HG02981 (cell line): ENCODE measurements at regions not wholly inside any gene's neighbourhood (a gene's known extent, or its start where the extent isn't known, plus 50 kb on each side); places are given as distances from the start of the nearest gene placed in this dataset.
"Not testable (repeated sequence)": the region's sequence is repeated elsewhere in the genome, so short reads cannot be mapped to it uniquely, and the experiment has no call there.

ENCODE experiments used
- ATAC-seq: cut with Tn5 transposase; IDR thresholded peaks from one replicate; pipeline ENCODE4 v1.9.1; 2021; ENCODE audit warnings: mild to moderate bottlenecking, moderate library complexity; ENCODE audit not compliant: unreplicated experiment

DNA sequence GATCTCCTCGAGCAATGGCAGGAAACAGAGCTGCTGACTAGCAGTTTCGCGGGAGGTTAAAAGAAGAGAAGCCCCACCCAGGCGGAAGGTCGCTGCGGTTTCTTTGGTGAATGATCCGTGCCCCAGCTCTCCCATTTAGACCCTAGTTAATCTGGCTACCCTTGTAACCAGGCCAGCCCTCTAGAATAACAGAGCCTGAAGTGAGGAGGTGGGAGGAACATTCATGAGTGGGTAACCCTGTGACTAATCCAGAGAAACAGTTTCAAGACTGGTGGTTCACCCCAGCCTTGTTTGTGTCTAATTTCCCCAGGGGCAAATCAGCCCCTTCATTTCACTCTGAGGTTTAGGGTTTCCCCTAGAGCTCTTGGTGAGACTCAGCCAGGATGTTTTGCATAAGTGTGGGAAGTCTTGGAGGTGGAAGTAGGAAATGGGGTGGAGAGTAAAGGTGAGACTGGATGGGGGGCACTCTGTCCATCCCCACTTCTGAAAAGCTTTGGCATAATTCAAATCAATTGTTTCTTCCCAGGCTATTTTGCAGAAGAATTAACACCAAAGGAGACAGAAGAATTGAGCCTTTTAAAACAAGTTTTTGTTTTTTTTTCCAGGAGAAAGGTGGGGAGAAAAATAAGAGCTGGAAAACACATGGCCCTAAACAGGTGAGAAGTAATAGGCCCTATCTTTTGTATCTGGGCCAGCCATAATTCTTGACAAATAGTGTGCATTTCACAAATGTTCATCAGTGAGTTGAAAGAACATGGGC lies 303.1 kb downstream of the RPLP1 start:
- peak; percentile 86 for ATAC-seq

DNA sequence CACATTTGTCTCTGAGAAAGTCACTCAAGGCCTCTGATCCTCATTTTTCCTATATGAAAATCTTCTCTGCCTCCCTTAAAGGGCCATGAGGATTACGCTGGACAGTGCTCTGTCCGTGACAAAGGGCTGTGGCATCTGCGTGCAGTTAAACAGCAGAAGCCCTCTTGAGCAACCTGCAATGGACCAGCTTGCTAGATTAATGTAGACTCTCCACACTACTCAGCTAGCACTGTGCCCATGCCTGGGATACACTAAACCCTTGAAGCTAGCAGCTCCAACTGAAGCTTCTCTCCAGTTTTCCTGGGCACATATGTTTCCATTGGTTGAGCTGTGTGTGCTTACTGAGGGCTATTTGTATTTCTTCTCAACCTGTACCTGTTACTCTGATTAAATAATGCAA lies 303.8 kb downstream of the RPLP1 start:
- no peak for ATAC-seq

DNA sequence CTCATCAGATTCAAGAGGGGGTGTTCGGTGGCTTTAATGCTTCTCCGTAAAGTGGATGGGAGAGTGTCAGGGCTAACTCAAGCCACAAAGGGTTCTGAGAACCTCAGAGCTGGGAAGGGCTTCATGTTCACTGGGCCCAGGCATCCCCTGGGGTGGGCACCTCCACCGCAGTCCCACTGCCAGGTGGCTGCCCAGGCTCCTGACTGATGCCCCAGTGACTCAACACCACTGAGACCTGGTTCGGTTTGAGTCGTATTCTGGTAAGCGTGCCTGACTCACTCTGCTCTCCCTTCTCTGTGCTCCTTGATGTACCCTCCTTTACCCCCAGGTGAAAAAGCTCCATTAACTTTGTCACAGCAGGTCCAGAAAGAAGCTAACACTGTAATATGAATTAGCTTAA lies 304.6 kb downstream of the RPLP1 start:
- ATAC-seq, result no peak

- ATAC-seq, result no peak
Measured at GRCh38 chr15:69758291-69758771, 305.7 kb downstream of the RPLP1 start.

- peak; percentile 40 for ATAC-seq
Measured at GRCh38 chr15:69758810-69759790, 306.5 kb downstream of the RPLP1 start.

DNA sequence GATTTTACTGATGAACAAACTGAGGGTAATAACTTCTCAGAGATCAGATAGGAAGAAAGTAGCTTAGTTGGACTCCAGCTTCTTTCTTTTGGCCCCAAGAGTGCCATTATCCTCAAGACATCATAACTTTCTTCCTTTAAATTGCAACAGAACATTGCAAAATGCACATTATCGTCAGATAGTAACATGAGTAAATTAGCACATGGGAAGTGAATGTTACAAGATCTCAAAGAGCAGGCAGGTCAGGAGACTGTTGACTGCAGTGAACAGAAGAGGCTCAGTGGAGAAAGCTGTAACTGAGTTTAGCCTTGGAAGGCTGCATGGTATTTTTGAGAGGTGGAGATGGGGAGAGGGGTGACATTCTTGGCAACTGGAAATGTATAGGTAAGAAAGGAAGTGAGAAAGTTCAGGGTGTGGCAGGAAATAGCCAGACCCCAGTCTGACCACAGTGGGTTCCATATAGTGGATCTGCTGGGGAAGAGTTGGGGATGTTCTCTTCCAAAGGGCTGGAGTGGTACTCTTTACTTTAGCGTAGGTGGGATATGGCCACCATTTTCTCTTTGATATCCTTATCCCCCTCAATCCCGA lies 307.7 kb downstream of the RPLP1 start:
- ATAC-seq, result no peak

- peak; percentile 65 for ATAC-seq
Measured at GRCh38 chr15:69760890-69761568, 308.4 kb downstream of the RPLP1 start.

DNA sequence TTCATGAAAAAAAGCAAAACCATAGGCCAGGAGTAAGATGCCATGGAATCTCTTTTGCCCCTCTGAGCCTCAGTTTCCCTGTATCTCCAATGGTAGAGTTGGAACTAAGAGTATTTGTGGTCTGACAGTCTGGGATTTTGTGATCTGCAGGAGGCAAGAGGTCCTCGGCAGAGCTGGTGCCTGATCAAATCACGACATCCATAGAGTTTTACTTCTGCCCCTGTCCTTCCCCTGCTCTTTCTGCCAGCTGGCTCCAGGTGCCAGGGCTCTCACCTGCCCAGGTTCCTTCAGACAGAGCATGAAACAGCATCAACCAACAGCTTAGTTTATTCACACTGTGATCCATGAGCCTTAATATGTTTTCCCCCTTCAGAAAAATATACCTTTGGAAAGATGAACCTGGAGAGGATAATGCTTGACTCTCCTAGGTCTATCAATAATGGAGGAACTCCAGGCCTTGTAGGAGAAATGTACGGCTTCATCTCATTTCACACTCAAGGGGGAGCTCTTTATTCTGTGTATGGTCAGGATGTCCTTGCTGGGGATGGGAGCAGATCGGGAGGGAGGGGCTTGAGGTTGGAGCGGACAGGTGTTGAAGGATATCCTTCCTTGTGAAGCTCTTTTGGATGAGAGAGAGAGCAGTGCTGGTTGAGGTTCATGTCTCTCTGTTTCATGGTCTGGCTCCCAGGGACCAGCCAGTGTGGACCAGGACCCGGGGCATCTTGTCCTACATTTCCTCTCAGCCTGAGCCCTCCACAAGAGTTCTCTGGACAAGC lies 309.9 kb downstream of the RPLP1 start:
- ATAC-seq, result no peak

GRCh38 chr15:69763831-69764230 lies 311.2 kb downstream of the RPLP1 start:
- no peak for ATAC-seq

GRCh38 chr15:69766156-69766555 lies 313.5 kb downstream of the RPLP1 start:
- no peak for ATAC-seq

DNA sequence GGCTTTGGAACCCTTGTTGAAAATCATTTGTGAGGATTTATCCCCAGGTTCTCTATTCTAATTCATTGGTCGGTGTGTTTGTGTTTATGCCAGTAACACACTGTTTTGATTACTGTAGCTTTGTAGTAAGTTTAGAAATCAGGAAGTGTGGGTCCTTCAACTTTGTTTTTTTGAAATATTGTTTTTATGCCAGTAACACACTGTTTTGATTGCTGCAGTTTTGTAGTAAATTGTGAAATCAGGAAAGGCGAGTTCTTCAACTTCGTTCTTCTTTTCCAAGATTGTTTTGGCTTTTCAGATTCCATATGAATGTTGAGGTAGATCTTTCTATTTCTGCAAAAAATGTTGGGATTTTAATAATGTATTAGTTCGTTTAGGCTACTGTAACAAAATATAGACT lies 314.6 kb downstream of the RPLP1 start:
- ATAC-seq, result no peak

DNA sequence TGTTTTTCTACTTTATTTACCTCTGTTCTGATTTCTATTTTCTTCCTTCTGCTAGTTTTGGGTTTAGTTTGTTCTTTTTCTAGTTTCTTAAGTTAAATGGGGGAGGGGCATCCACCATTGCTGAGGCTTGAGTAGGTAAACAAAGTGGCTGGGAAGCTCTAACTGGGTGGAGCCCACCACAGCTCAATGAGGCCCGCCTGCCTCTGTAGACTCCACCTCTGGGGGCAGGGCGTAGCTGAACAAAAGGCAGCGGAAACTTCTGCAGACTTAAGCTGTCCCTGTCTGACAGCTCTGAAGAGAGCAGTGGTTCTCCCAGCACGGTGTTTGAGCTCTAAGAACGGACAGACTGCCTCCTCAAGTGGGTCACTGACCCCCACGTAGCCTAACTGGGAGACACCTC lies 316.7 kb downstream of the RPLP1 start:
- not testable (repeated sequence) for ATAC-seq

DNA sequence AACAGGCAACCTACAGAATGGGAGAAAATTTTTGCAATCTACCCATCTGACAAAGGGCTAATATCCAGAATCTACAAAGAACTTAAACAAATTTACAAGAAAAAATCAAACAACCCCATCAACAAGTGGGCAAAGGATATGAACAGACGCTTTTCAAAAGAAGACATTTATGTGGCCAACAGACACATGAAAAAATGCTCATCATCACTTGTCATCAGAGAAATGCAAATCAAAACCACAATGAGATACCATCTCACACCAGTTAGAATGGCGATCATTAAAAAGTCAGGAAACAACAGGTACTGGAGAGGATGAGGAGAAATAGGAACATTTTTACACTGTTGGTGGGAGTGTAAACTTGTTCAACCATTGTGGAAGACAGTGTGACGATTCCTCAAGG lies 321.6 kb downstream of the RPLP1 start:
- ATAC-seq, result not testable (repeated sequence)

DNA sequence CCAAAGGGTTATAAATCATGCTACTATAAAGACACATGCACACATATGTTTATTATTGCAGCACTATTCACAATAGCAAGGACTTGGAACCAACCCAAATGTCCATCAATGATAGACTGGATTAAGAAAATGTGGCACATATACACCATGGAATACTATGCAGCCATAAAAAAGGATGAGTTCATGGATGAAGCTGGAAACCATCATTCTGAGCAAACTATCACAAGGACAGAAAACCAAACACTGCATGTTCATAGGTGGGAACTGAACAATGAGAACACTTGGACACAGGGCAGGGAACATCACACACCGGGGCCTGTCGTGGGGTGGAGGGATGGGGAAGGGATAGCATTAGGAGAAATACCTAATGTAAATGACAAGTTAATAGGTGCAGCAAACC lies 322.1 kb downstream of the RPLP1 start:
- ATAC-seq, result not testable (repeated sequence)

DNA sequence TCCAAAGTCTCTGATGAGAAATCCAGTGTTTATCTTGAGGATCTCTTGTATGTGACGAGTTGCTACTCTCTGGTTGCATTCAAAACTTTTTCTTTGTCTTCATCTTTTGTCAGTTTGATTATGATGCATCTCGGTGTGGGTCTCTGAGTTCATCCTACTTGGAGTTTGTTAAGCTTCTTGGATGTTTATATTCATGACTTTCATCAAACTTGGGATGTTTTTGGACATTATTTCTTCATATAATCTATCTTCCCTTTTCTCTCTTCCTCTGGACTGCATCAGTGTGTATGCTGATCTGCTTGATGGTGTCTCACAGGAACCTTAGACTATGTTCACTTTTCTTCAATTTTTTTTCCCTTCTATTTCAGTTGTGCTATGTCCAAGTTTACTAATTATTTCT lies 320.4 kb downstream of the TLE3 start:
- ATAC-seq, result no peak

DNA sequence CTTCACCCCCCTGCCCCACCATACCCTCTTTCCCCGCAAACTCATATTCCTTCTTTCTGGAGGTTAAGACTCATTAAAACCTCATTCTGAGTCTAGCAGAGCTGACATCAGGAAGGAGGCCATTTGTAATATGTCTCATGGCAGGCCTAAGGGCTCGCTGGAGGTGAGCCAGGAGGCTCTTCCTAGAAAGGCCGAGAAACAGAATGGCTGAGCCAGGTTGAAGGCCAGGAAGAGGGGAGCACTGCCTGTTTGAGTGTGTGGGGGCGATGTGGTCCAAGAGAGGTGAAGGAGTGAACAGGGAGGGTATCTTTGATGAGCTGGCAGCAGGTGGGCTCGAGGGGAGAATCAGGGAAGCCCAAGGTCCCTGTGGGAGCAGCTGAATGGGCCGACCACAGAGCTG lies 317.3 kb downstream of the TLE3 start:
- no peak for ATAC-seq

DNA sequence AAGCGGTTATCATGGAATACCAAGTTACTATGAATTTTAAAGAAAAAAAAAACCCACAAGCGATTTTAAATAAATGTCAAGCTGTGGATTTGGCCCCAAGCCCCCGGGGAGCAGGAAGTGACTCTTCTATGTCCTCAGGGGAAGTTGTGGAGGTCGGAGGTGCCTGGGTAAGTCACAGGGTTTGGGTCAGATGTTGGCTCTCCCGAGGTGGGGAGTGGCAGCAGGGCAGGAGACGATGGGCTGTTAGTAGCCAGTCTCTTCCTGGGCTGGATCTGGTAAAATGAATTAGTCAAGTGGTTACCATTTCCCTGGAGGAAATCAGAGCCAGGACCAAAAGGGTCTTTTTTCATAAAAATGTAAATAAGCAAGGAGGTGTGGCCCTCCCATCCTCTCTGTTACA lies 316.7 kb downstream of the TLE3 start:
- ATAC-seq, result no peak

- no peak for ATAC-seq
Measured at GRCh38 chr15:69781411-69782125, 316.1 kb downstream of the TLE3 start.

GRCh38 chr15:69782139-69782658 lies 315.5 kb downstream of the TLE3 start:
- no peak for ATAC-seq
